A549 (cell line): ENCODE measurements at regions not wholly inside any gene's neighbourhood (a gene's known extent, or its start where the extent isn't known, plus 50 kb on each side); places are given as distances from the start of the nearest gene placed in this dataset.

Experiments used
- CHD4 ChIP-seq: fragments of 200-600 bp; sonication (generic); IDR thresholded peaks from 2 replicates; pipeline ENCODE4 v1.6.1; 2016; ENCODE audit warnings: antibody characterized with exemption, mild to moderate bottlenecking, borderline replicate concordance
- EP300 ChIP-seq, 2 experiments: fragments of >200 bp; sonication (Bioruptor Twin); formaldehyde crosslinking; IDR thresholded peaks; 2 replicates in 1 of 2; 3 replicates in 1 of 2; pipeline ENCODE4 v1.6.1; 2016 to 2017
- HDAC2 ChIP-seq: fragments of 200-600 bp; sonication (generic); IDR thresholded peaks from 2 replicates; pipeline ENCODE4 v1.6.1; 2016
- POLR2A ChIP-seq: IDR thresholded peaks from 2 replicates; pipeline ENCODE4 v1.6.1; 2012; ENCODE audit warnings: mild to moderate bottlenecking, low read length
- RAD21 ChIP-seq, 2 experiments: fragments of >200 bp in 1 of 2; sonication (Bioruptor Twin) in 1 of 2; formaldehyde crosslinking in 1 of 2; IDR thresholded peaks in 1 of 2; conservative IDR thresholded peaks in 1 of 2; 2 replicates in 1 of 2; 3 replicates in 1 of 2; pipeline ENCODE4 v1.6.1; 2012 to 2018; ENCODE audit warnings: inconsistent platforms in 1 of 2
- RFX5 ChIP-seq: fragments of 450-650 bp; IDR thresholded peaks from 2 replicates; pipeline ENCODE4 v1.7.1; 2014; ENCODE audit warnings: antibody characterized with exemption, mild to moderate bottlenecking, moderate library complexity
- SREBF2 ChIP-seq: fragments of 450-650 bp; IDR thresholded peaks from 2 replicates; pipeline ENCODE4 v1.6.1; 2014; ENCODE audit warnings: mild to moderate bottlenecking, moderate library complexity
- USF2 ChIP-seq: fragments of 450-650 bp; IDR thresholded peaks from 2 replicates; pipeline ENCODE4 v1.6.1; 2014; ENCODE audit warnings: antibody characterized with exemption
- TF ChIP-seq, protein P1 (sequence below): fragments of >200 bp; sonication (Bioruptor Twin); formaldehyde crosslinking; IDR thresholded peaks from 3 replicates; pipeline ENCODE4 v1.5.1; 2016
- TF ChIP-seq, protein P2 (sequence below): IDR thresholded peaks from 2 replicates; pipeline ENCODE4 v1.6.1; 2012

- TF ChIP-seq, protein P1, sequence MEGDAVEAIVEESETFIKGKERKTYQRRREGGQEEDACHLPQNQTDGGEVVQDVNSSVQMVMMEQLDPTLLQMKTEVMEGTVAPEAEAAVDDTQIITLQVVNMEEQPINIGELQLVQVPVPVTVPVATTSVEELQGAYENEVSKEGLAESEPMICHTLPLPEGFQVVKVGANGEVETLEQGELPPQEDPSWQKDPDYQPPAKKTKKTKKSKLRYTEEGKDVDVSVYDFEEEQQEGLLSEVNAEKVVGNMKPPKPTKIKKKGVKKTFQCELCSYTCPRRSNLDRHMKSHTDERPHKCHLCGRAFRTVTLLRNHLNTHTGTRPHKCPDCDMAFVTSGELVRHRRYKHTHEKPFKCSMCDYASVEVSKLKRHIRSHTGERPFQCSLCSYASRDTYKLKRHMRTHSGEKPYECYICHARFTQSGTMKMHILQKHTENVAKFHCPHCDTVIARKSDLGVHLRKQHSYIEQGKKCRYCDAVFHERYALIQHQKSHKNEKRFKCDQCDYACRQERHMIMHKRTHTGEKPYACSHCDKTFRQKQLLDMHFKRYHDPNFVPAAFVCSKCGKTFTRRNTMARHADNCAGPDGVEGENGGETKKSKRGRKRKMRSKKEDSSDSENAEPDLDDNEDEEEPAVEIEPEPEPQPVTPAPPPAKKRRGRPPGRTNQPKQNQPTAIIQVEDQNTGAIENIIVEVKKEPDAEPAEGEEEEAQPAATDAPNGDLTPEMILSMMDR: no peak
- TF ChIP-seq CHD4 (no peak), RAD21 (conservative IDR thresholded peaks at IDR 0.05 in 1 of 2, IDR thresholded peaks at IDR 0.05 in 1 of 2) (no peak), EP300 (IDR thresholded peaks at IDR 0.05) (no peak), POLR2A (no peak), HDAC2 (no peak), RFX5 (no peak), SREBF2 (no peak), USF2 (no peak)
- TF ChIP-seq, protein P2, sequence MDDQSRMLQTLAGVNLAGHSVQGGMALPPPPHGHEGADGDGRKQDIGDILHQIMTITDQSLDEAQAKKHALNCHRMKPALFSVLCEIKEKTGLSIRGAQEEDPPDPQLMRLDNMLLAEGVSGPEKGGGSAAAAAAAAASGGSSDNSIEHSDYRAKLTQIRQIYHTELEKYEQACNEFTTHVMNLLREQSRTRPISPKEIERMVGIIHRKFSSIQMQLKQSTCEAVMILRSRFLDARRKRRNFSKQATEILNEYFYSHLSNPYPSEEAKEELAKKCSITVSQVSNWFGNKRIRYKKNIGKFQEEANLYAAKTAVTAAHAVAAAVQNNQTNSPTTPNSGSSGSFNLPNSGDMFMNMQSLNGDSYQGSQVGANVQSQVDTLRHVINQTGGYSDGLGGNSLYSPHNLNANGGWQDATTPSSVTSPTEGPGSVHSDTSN: no peak
Measured at GRCh38 chr9:134489621-134490408, 151.8 kb upstream of the COL5A1 start.
